NCI-H1092 (cell line): ENCODE measurements at regions not wholly inside any gene's neighbourhood (a gene's known extent, or its start where the extent isn't known, plus 50 kb on each side); places are given as distances from the start of the nearest gene placed in this dataset.
"Not testable (repeated sequence)": the region's sequence is repeated elsewhere in the genome, so short reads cannot be mapped to it uniquely, and the experiment has no call there.

ENCODE experiments used
- DNase-seq: peaks from one replicate; lab custom pipeline; 2025; lab: John Stamatoyannopoulos, UW

GRCh38 chr3:106821801-106822200 is 555.4 kb upstream of the CCDC54 start:
- DNase-seq: no peak

- DNase-seq: no peak
Measured at GRCh38 chr3:106822204-106822603, 555.0 kb upstream of the CCDC54 start.

GRCh38 chr3:106823701-106824100 is 553.5 kb upstream of the CCDC54 start:
- no peak for DNase-seq

- DNase-seq: no peak
Measured at GRCh38 chr3:106824856-106825255, 552.4 kb upstream of the CCDC54 start.

- DNase-seq: no peak
Measured at GRCh38 chr3:106825962-106826605, 551.2 kb upstream of the CCDC54 start.

GRCh38 chr3:106826791-106827311 is 550.4 kb upstream of the CCDC54 start:
- DNase-seq: no peak

- DNase-seq: no peak
Measured at GRCh38 chr3:106827515-106828213, 549.6 kb upstream of the CCDC54 start.

- DNase-seq: no peak
Measured at GRCh38 chr3:106829206-106829605, 548.0 kb upstream of the CCDC54 start.

- no peak for DNase-seq
Measured at GRCh38 chr3:106830334-106830733, 546.9 kb upstream of the CCDC54 start.

GRCh38 chr3:106836906-106837305 is 540.3 kb upstream of the CCDC54 start:
- no peak for DNase-seq

- no peak for DNase-seq
Measured at GRCh38 chr3:106837616-106838015, 539.6 kb upstream of the CCDC54 start.

- DNase-seq: no peak
Measured at GRCh38 chr3:106839576-106840280, 537.5 kb upstream of the CCDC54 start.

GRCh38 chr3:106840319-106840718 is 536.9 kb upstream of the CCDC54 start:
- DNase-seq: no peak

- DNase-seq: no peak
Measured at GRCh38 chr3:106842151-106842550, 535.1 kb upstream of the CCDC54 start.

GRCh38 chr3:106844638-106845037 is 532.6 kb upstream of the CCDC54 start:
- no peak for DNase-seq

GRCh38 chr3:106848099-106848498 is 529.1 kb upstream of the CCDC54 start:
- DNase-seq: no peak

GRCh38 chr3:106850437-106850836 is 526.8 kb upstream of the CCDC54 start:
- no peak for DNase-seq

- not testable (repeated sequence) for DNase-seq
Measured at GRCh38 chr3:106858321-106858720, 518.9 kb upstream of the CCDC54 start.

- DNase-seq: no peak
Measured at GRCh38 chr3:106860182-106860581, 517.1 kb upstream of the CCDC54 start.

- no peak for DNase-seq
Measured at GRCh38 chr3:106862067-106862466, 515.2 kb upstream of the CCDC54 start.

GRCh38 chr3:106877627-106878026 is 499.6 kb upstream of the CCDC54 start:
- no peak for DNase-seq

GRCh38 chr3:106880206-106880605 is 497.0 kb upstream of the CCDC54 start:
- no peak for DNase-seq

- no peak for DNase-seq
Measured at GRCh38 chr3:106881186-106881585, 496.1 kb upstream of the CCDC54 start.
